Karpas-422 (cell line): ENCODE measurements at regions not wholly inside any gene's neighbourhood (a gene's known extent, or its start where the extent isn't known, plus 50 kb on each side); places are given as distances from the start of the nearest gene placed in this dataset.
"Not testable (repeated sequence)": the region's sequence is repeated elsewhere in the genome, so short reads cannot be mapped to it uniquely, and the experiment has no call there.

Experiments
- DNase-seq: peaks from one replicate; pipeline ENCODE4 v3.0.0-alpha.2; 2015
- H2AFZ ChIP-seq: fragments of 200-600 bp; sonication (generic); 2 replicates; pipeline ENCODE4 v1.6.1; 2014; ENCODE audit warnings: antibody characterized with exemption, low read length, mixed read lengths
- H3K27ac ChIP-seq: fragments of 200-600 bp; sonication (generic); 2 replicates; pipeline ENCODE4 v1.5.1; 2014; ENCODE audit warnings: mild to moderate bottlenecking, low read length, moderate library complexity
- H3K27me3 ChIP-seq: fragments of 200-600 bp; sonication (generic); 2 replicates; pipeline ENCODE4 v1.6.1; 2014; ENCODE audit warnings: low read length, mixed read lengths
- H3K36me3 ChIP-seq: fragments of 200-600 bp; sonication (generic); 2 replicates; pipeline ENCODE4 v1.6.1; 2014; ENCODE audit warnings: low read length, mixed read lengths; ENCODE audit not compliant: insufficient read depth
- H3K4me1 ChIP-seq: fragments of 200-600 bp; sonication (generic); 2 replicates; pipeline ENCODE4 v1.6.1; 2014; ENCODE audit warnings: mild to moderate bottlenecking, low read length, mixed read lengths
- H3K4me2 ChIP-seq: fragments of 200-600 bp; sonication (generic); 2 replicates; pipeline ENCODE4 v1.6.1; 2014; ENCODE audit warnings: low read length, low read depth, mild to moderate bottlenecking; ENCODE audit not compliant: poor library complexity, severe bottlenecking
- H3K4me3 ChIP-seq: fragments of 200-600 bp; sonication (generic); 2 replicates; pipeline ENCODE4 v1.5.1; 2014; ENCODE audit warnings: mild to moderate bottlenecking, antibody characterized with exemption, low read length, mixed read lengths
- H3K79me2 ChIP-seq: fragments of 200-600 bp; sonication (generic); 2 replicates; pipeline ENCODE4 v1.6.1; 2014; ENCODE audit warnings: mild to moderate bottlenecking, low read length, mixed read lengths
- H3K9ac ChIP-seq: fragments of 200-600 bp; sonication (generic); 2 replicates; pipeline ENCODE4 v1.6.0; 2014; ENCODE audit warnings: low read length
- H3K9me2 ChIP-seq: fragments of 200-600 bp; sonication (generic), shearing (Covaris generic); replicated peaks from 2 replicates; pipeline ENCODE4 v1.6.0; 2014; ENCODE audit warnings: mild to moderate bottlenecking, low read length, moderate library complexity; ENCODE audit not compliant: insufficient read depth
- H3K9me3 ChIP-seq: fragments of 300-700, 200-600 bp; sonication (generic); 2 replicates; pipeline ENCODE4 v1.6.1; 2014; ENCODE audit warnings: low read length, mixed read lengths
- H4K20me1 ChIP-seq: fragments of 200-600 bp; sonication (generic); 2 replicates; pipeline ENCODE4 v1.6.1; 2014; ENCODE audit warnings: mild to moderate bottlenecking, antibody characterized with exemption, low read length, low read depth; ENCODE audit not compliant: insufficient read depth

DNA sequence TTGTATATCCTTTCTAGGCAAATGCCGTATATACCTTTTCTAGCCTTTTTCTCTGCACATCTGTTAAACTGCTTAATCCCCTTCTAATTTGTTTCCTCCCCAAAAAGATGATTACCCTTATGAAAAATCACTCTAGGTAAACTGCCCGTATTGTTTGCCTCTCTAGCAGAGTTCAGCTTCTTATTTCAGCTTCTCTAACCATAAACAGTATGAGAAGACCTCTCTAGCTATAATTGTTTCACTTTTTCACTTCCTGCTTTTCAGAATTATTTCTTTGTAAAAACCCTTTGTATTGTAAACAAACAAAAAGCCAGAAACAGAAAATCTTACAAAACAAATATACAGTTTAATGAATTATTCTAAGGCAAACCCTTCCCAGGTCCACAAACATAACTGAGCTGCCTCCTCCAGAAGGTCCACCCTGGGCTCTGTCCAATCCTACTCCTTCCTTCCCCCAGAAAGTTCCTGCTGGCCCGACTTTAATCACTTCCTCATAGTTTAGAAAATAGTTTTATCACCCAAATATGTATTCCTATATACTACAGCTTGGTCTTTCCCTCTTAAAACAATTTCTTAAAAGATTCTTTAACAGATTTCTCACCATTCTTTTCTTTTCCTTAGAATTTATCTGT, 158.1 kb downstream of the FGF1 start:
- Histone ChIP-seq H3K9me3 (no peaks in the 10 kb centered on the region), H3K9ac (no peak overlapping the region), H4K20me1 (no peaks in the 10 kb centered on the region), H3K27me3 (no peaks in the 10 kb centered on the region), H3K36me3 (no peaks in the 10 kb centered on the region), H3K27ac (no peak overlapping the region), H3K79me2 (no peaks in the 10 kb centered on the region), H3K4me1 (no peaks in the 10 kb centered on the region), H3K9me2 (no peaks in the 10 kb centered on the region), H3K4me3 (no peak overlapping the region), H2AFZ (no peak overlapping the region), H3K4me2 (no peak overlapping the region)
- DNase-seq = no peak

- no peak overlapping the region for H3K4me3 ChIP-seq
- H4K20me1 ChIP-seq = no peaks in the 10 kb centered on the region
- no peak overlapping the region for H3K4me2 ChIP-seq
- H3K9ac ChIP-seq = no peak overlapping the region
- no peaks in the 10 kb centered on the region for H3K79me2 ChIP-seq
- DNase-seq = no peak
- no peaks in the 10 kb centered on the region for H3K27me3 ChIP-seq
- H3K9me3 ChIP-seq = no peaks in the 10 kb centered on the region
- no peaks in the 10 kb centered on the region for H3K9me2 ChIP-seq
- no peak overlapping the region for H3K27ac ChIP-seq
- H3K36me3 ChIP-seq = no peaks in the 10 kb centered on the region
- H2AFZ ChIP-seq = no peak overlapping the region
- H3K4me1 ChIP-seq = no peaks in the 10 kb centered on the region
Measured at GRCh38 chr5:142527234-142527633, 158.7 kb downstream of the FGF1 start.

GRCh38 chr5:142522983-142523382, 162.9 kb downstream of the FGF1 start:
- H3K36me3 ChIP-seq = no peaks in the 10 kb centered on the region
- H3K79me2 ChIP-seq = no peaks in the 10 kb centered on the region
- H3K27ac ChIP-seq = no peak overlapping the region
- no peaks in the 10 kb centered on the region for H3K4me1 ChIP-seq
- no peak for DNase-seq
- H3K4me2 ChIP-seq = no peak overlapping the region
- no peak overlapping the region for H3K4me3 ChIP-seq
- H3K9me3 ChIP-seq = no peaks in the 10 kb centered on the region
- no peak overlapping the region for H2AFZ ChIP-seq
- H3K9me2 ChIP-seq = no peaks in the 10 kb centered on the region
- H4K20me1 ChIP-seq = no peaks in the 10 kb centered on the region
- H3K27me3 ChIP-seq = no peaks in the 10 kb centered on the region
- H3K9ac ChIP-seq = no peak overlapping the region

- Histone ChIP-seq H3K4me2 (no peak overlapping the region), H3K27me3 (no peaks in the 10 kb centered on the region), H2AFZ (no peak overlapping the region), H3K9ac (no peak overlapping the region), H3K36me3 (no peaks in the 10 kb centered on the region), H3K9me2 (no peaks in the 10 kb centered on the region), H3K79me2 (no peaks in the 10 kb centered on the region), H3K4me3 (no peak overlapping the region), H3K4me1 (no peaks in the 10 kb centered on the region), H3K27ac (no peak overlapping the region), H3K9me3 (no peaks in the 10 kb centered on the region), H4K20me1 (no peaks in the 10 kb centered on the region)
- no peak for DNase-seq
Measured at GRCh38 chr5:142521706-142522105, 164.2 kb downstream of the FGF1 start.

DNA sequence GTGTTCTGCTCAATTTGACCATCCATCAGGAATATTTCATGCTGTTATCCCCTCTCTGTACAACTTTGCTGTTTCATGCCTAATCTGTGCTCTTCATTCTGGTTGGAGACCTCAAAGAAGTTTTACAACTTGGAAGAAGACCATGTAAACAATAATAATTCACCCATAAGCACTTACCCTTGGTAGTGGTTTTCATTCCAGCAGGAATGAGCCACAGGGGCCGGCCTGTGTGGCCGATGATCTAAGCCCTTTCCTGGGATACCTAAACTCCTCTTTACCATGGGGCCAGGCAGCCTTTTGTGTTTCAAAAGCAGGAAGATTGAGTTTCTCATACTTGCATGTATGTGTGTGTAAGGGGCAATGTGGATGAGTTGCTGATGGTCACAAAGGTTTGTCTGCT, 165.0 kb downstream of the FGF1 start:
- Histone ChIP-seq H3K79me2 (no peaks in the 10 kb centered on the region), H3K36me3 (no peaks in the 10 kb centered on the region), H3K27ac (no peak overlapping the region), H3K27me3 (no peaks in the 10 kb centered on the region), H3K9me3 (no peaks in the 10 kb centered on the region), H2AFZ (no peak overlapping the region), H3K4me3 (no peak overlapping the region), H3K4me1 (no peaks in the 10 kb centered on the region), H3K9me2 (no peaks in the 10 kb centered on the region), H3K9ac (no peak overlapping the region), H3K4me2 (no peak overlapping the region), H4K20me1 (no peaks in the 10 kb centered on the region)
- no peak for DNase-seq

DNA sequence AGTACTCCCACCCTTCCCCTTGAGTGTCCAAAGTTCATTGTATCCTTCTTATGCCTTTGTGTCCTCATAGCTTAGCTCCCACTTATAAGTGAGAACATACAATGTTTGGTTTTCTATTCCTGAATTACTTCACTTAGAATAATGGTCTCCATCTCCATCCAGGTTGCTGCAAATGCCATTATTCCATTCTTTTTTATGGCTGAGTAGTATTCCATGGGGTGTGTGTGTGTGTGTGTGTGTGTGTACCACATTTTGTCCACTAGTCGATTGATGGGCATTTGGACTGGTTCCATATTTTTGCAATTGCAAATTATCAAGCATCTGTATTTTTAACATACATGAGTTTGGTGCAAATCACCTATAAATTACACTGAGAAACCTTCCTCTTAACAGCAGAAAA, 166.0 kb downstream of the FGF1 start:
- not testable (repeated sequence) for DNase-seq, H3K27ac ChIP-seq, H3K4me2 ChIP-seq, H3K4me1 ChIP-seq, H4K20me1 ChIP-seq, H3K9me2 ChIP-seq, H3K79me2 ChIP-seq, H3K9ac ChIP-seq, H2AFZ ChIP-seq, H3K27me3 ChIP-seq, H3K36me3 ChIP-seq, H3K9me3 ChIP-seq, H3K4me3 ChIP-seq

DNA sequence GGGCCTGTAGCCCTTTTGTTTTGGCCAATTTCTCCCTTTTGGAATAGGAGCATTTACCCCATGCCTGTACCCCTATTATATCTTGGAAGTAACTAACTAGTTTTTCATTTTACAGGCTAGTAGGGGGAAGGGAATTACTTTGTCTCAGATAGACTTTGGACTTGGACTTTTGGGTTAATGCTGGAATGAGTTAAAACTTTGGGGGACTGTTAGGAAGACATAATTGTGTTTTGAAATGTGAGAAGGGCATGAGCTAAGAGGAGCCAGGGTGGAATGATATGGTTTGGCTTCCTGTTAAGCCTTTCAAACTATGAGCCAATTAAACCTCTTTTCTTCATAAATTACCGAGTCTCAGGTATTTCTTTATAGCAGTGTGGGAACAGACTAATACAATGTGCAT, 168.1 kb downstream of the FGF1 start:
- H3K4me2 ChIP-seq = no peak overlapping the region
- no peak overlapping the region for H2AFZ ChIP-seq

GRCh38 chr5:142516732-142517131, 169.2 kb downstream of the FGF1 start:
- no peaks in the 10 kb centered on the region for H3K36me3 ChIP-seq
- no peak overlapping the region for H3K9ac ChIP-seq
- H3K9me2 ChIP-seq = no peaks in the 10 kb centered on the region
- H3K4me3 ChIP-seq = no peak overlapping the region
- H4K20me1 ChIP-seq = no peaks in the 10 kb centered on the region
- H3K79me2 ChIP-seq = no peaks in the 10 kb centered on the region
- no peaks in the 10 kb centered on the region for H3K27me3 ChIP-seq
- no peak overlapping the region for H3K27ac ChIP-seq
- DNase-seq = no peak
- H3K4me1 ChIP-seq = no peaks in the 10 kb centered on the region
- no peak overlapping the region for H3K4me2 ChIP-seq
- H2AFZ ChIP-seq = no peak overlapping the region
- no peaks in the 10 kb centered on the region for H3K9me3 ChIP-seq

More for the DNA sequence above, 168.1 kb downstream of the FGF1 start:
- Histone ChIP-seq H3K27me3 (no peaks in the 10 kb centered on the region), H3K4me3 (no peak overlapping the region), H3K4me1 (no peaks in the 10 kb centered on the region), H3K9me3 (no peaks in the 10 kb centered on the region), H3K36me3 (no peaks in the 10 kb centered on the region), H3K27ac (no peak overlapping the region), H4K20me1 (no peaks in the 10 kb centered on the region), H3K9me2 (no peaks in the 10 kb centered on the region), H3K79me2 (no peaks in the 10 kb centered on the region), H3K9ac (no peak overlapping the region)
- DNase-seq = no peak

GRCh38 chr5:142515036-142515435, 170.9 kb downstream of the FGF1 start:
- Histone ChIP-seq H3K27me3 (no peaks in the 10 kb centered on the region), H3K36me3 (no peaks in the 10 kb centered on the region), H3K9me3 (no peaks in the 10 kb centered on the region), H3K27ac (no peak overlapping the region), H3K4me3 (no peak overlapping the region), H3K9ac (no peak overlapping the region), H3K4me1 (no peaks in the 10 kb centered on the region), H2AFZ (no peak overlapping the region), H3K79me2 (no peaks in the 10 kb centered on the region), H3K9me2 (no peaks in the 10 kb centered on the region), H3K4me2 (no peak overlapping the region), H4K20me1 (no peaks in the 10 kb centered on the region)
- no peak for DNase-seq
